ENCODE measurements at regions not wholly inside any gene's neighbourhood (a gene's known extent, or its start where the extent isn't known, plus 50 kb on each side); places are given as distances from the start of the nearest gene placed in this dataset.
A peak's percentile ranks its signal among the peaks of the same experiment; 100 is the strongest.

- Histone ChIP-seq H3K36me3 (no peaks in the 10 kb centered on the region), H3K4me1 (no peaks in the 10 kb centered on the region), H3K9me3 (no peaks in the 10 kb centered on the region), H3K27ac (no peak overlapping the region), H3K4me3 (no peak overlapping the region), H3K27me3 (no peaks in the 10 kb centered on the region)
- ATAC-seq (no peak), DNase-seq (peak in 1 of 6 donors; percentile 22), FAIRE-seq (no peak)
- intact Hi-C loops (cut with DNase I): no loop called here
- no peak for TF ChIP-seq CTCF (IDR thresholded peaks at IDR 0.05)
- 74 to 79% methylated on average over 10 of the region's 10 CpGs for WGBS, 2 donors
Measured at GRCh38 chr7:109246330-109247077, 676.8 kb downstream of the DNAJB9 start.

GRCh38 chr7:109256762-109257560, 687.3 kb downstream of the DNAJB9 start:
- Histone ChIP-seq H3K27me3 (no peaks in the 10 kb centered on the region), H3K4me1 (no peaks in the 10 kb centered on the region), H3K27ac (no peak overlapping the region), H3K4me3 (no peak overlapping the region), H3K9me3 (no peaks in the 10 kb centered on the region), H3K36me3 (no peaks in the 10 kb centered on the region)
- FAIRE-seq (no peak), DNase-seq (no peak), ATAC-seq (no peak)
- intact Hi-C loops (cut with DNase I): no loop called here
- WGBS, 2 donors: 67 to 71% methylated on average over 3 of the region's 3 CpGs
- TF ChIP-seq CTCF (IDR thresholded peaks at IDR 0.05): no peak

- Histone ChIP-seq H3K4me1 (no peaks in the 10 kb centered on the region), H3K36me3 (no peaks in the 10 kb centered on the region), H3K4me3 (no peak overlapping the region), H3K27me3 (no peaks in the 10 kb centered on the region), H3K27ac (no peak overlapping the region), H3K9me3 (no peaks in the 10 kb centered on the region)
- WGBS, 2 donors: 82 to 91% methylated on average over 1 of the region's 1 CpG
- intact Hi-C loops (cut with DNase I): no loop called here
- FAIRE-seq: no peak
- DNase-seq: no peak
- no peak for ATAC-seq
- no peak for TF ChIP-seq CTCF (IDR thresholded peaks at IDR 0.05)
Measured at GRCh38 chr7:109259151-109259550, 689.5 kb downstream of the DNAJB9 start.

- no peaks in the 10 kb centered on the region for H3K9me3 ChIP-seq
- no peaks in the 10 kb centered on the region for H3K27me3 ChIP-seq
- H3K4me3 ChIP-seq: no peak overlapping the region
- no peak for ATAC-seq
- H3K27ac ChIP-seq: no peak overlapping the region
- TF ChIP-seq CTCF (IDR thresholded peaks at IDR 0.05): no peak
- H3K36me3 ChIP-seq: no peaks in the 10 kb centered on the region
- intact Hi-C loops (cut with DNase I): no loop called here
- WGBS, 2 donors: 89 to 91% methylated on average over 3 of the region's 3 CpGs
- H3K4me1 ChIP-seq: no peaks in the 10 kb centered on the region
- FAIRE-seq: no peak
- DNase-seq: no peak
Measured at GRCh38 chr7:109261781-109262180, 692.1 kb downstream of the DNAJB9 start.

GRCh38 chr7:109266610-109267009, 696.9 kb downstream of the DNAJB9 start:
- WGBS, 2 donors: 80 to 87% methylated on average over 3 of the region's 3 CpGs
- no peak for ATAC-seq
- DNase-seq: no peak
- H3K9me3 ChIP-seq: no peaks in the 10 kb centered on the region
- intact Hi-C loops (cut with DNase I): no loop called here
- no peaks in the 10 kb centered on the region for H3K4me1 ChIP-seq
- no peaks in the 10 kb centered on the region for H3K27me3 ChIP-seq
- no peak for TF ChIP-seq CTCF (IDR thresholded peaks at IDR 0.05)
- FAIRE-seq: no peak
- H3K4me3 ChIP-seq: no peak overlapping the region
- no peak overlapping the region for H3K27ac ChIP-seq
- H3K36me3 ChIP-seq: no peaks in the 10 kb centered on the region

Data from pancreas (tissue), 10 donors.